H1 (cell line): ENCODE measurements at regions not wholly inside any gene's neighbourhood (a gene's known extent, or its start where the extent isn't known, plus 50 kb on each side); places are given as distances from the start of the nearest gene placed in this dataset.

Experiments used
- CTCF ChIA-PET: fragments of 300-600 bp; sonication (Branson Sonifier 250); formaldehyde crosslinking; loops from one replicate; lab custom pipeline; 2021; ENCODE audit not compliant: partially characterized antibody; lab: Charles Lee
- POLR2A ChIA-PET: fragments of 300-600 bp; sonication (Branson Sonifier 250); formaldehyde crosslinking; loops from one replicate; lab custom pipeline; 2021; ENCODE audit warnings: inconsistent platforms; ENCODE audit not compliant: partially characterized antibody; lab: Charles Lee
- DNase-seq, 2 experiments: peaks; one replicate each; pipeline versions ENCODE4 v3.0.0 to v3.0.0-alpha.2; 2010 to 2022; ENCODE audit warnings: low spot score in 2 of 2, low read depth in 1 of 2, mixed read lengths in 1 of 2
- FAIRE-seq: peaks from 2 replicates; lab custom pipeline; 2011; peaks lifted over from hg19 to GRCh38; lab: Jason Lieb, UNC
- H2AFZ ChIP-seq: 2 replicates; pipeline ENCODE4 v1.8.1; 2012; ENCODE audit warnings: low read length, inconsistent platforms
- H2AK5ac ChIP-seq: 2 replicates; pipeline ENCODE4 v1.6.1; 2013; ENCODE audit warnings: low read depth, low read length
- H2BK120ac ChIP-seq: replicated peaks from 2 replicates; pipeline ENCODE3; 2013; ENCODE audit warnings: low read depth, low read length, inconsistent platforms
- H2BK12ac ChIP-seq: 2 replicates; pipeline ENCODE4 v1.6.1; 2013; ENCODE audit warnings: low read depth, low read length
- H2BK15ac ChIP-seq: 2 replicates; pipeline ENCODE4 v1.6.1; 2013; ENCODE audit warnings: low read length
- H2BK20ac ChIP-seq: 2 replicates; pipeline ENCODE4 v1.6.1; 2013; ENCODE audit warnings: low read length
- H2BK5ac ChIP-seq: 2 replicates; pipeline ENCODE4 v1.6.1; 2013; ENCODE audit warnings: low read depth, low read length
- H3K14ac ChIP-seq: 2 replicates; pipeline ENCODE4 v1.6.1; 2013; ENCODE audit warnings: inconsistent platforms; ENCODE audit not compliant: insufficient read length
- H3K18ac ChIP-seq: 2 replicates; pipeline ENCODE4 v1.6.1; 2013; ENCODE audit warnings: low read length; ENCODE audit errors: extremely low read depth
- H3K23ac ChIP-seq: 2 replicates; pipeline ENCODE4 v1.6.1; 2013; ENCODE audit warnings: inconsistent platforms; ENCODE audit not compliant: insufficient read length
- H3K23me2 ChIP-seq: 2 replicates; pipeline ENCODE4 v1.6.1; 2013; ENCODE audit warnings: low read depth, low read length
- H3K27ac ChIP-seq: 2 replicates; pipeline ENCODE4 v1.6.1; 2011; ENCODE audit warnings: low read depth, low read length, inconsistent platforms
- H3K27me3 ChIP-seq, 4 experiments: replicated peaks in 1 of 4; 1 replicate in 1 of 4; 2 replicates in 3 of 4; pipeline versions ENCODE4 v1.6.1 to v1.8.1; 2011 to 2013; ENCODE audit warnings: low read length in 3 of 4, mild to moderate bottlenecking in 3 of 4, inconsistent platforms in 2 of 4, mixed read lengths in 2 of 4, moderate library complexity in 1 of 4; ENCODE audit not compliant: control insufficient read depth in 3 of 4, insufficient read depth in 3 of 4; ENCODE audit errors: extremely low read depth in 1 of 4
- H3K36me3 ChIP-seq, 4 experiments: 2 replicates each; pipeline versions ENCODE4 v1.6.1 to v1.8.1; 2011 to 2013; ENCODE audit warnings: mild to moderate bottlenecking in 4 of 4, low read length in 3 of 4, moderate library complexity in 2 of 4, control low read depth in 1 of 4, inconsistent platforms in 1 of 4; ENCODE audit not compliant: insufficient read depth in 4 of 4, control insufficient read depth in 2 of 4
- H3K4ac ChIP-seq: replicated peaks from 2 replicates; pipeline ENCODE3; 2013; ENCODE audit warnings: low read length, low read depth, mixed read lengths, inconsistent platforms; ENCODE audit not compliant: insufficient read length
- H3K4me1 ChIP-seq, 4 experiments: replicated peaks in 1 of 4; 1 replicate in 1 of 4; 2 replicates in 3 of 4; pipeline versions ENCODE4 v1.6.1 to v1.8.1; 2011 to 2013; ENCODE audit warnings: low read length in 3 of 4, inconsistent platforms in 2 of 4, mixed read lengths in 1 of 4; ENCODE audit not compliant: insufficient read depth in 4 of 4, control insufficient read depth in 3 of 4
- H3K4me2 ChIP-seq, 2 experiments: 2 replicates each; pipeline versions ENCODE4 v1.6.1 to v1.8.1; 2011 to 2013; ENCODE audit warnings: low read depth in 2 of 2, low read length in 2 of 2, control low read depth in 1 of 2, inconsistent platforms in 1 of 2, mild to moderate bottlenecking in 1 of 2; ENCODE audit not compliant: insufficient read depth in 1 of 2
- H3K4me3 ChIP-seq, 4 experiments: fragments of 200-600, 300-600 bp in 1 of 4; sonication (generic), shearing (Covaris generic), sonication (Bioruptor Twin) in 1 of 4; 2 replicates each; pipeline versions ENCODE4 v1.5.1 to v1.8.1; 2011 to 2016; ENCODE audit warnings: low read length in 4 of 4, low read depth in 3 of 4, control low read depth in 2 of 4, inconsistent platforms in 2 of 4, mild to moderate bottlenecking in 2 of 4, mixed read lengths in 1 of 4, moderate library complexity in 1 of 4; ENCODE audit not compliant: insufficient read depth in 2 of 4; ENCODE audit errors: extremely low read depth in 1 of 4
- H3K56ac ChIP-seq: replicated peaks from 2 replicates; pipeline ENCODE3; 2013; ENCODE audit warnings: low read depth, mild to moderate bottlenecking, mixed read lengths, low read length, inconsistent platforms; ENCODE audit not compliant: insufficient read length
- H3K79me1 ChIP-seq: 2 replicates; pipeline ENCODE4 v1.6.1; 2013; ENCODE audit warnings: low read depth, low read length, control low read depth
- H3K79me2 ChIP-seq, 2 experiments: 2 replicates each; pipeline versions ENCODE4 v1.6.1 to v1.8.1; 2012 to 2013; ENCODE audit warnings: low read length in 2 of 2, mild to moderate bottlenecking in 2 of 2, inconsistent platforms in 1 of 2; ENCODE audit not compliant: insufficient read depth in 2 of 2, control insufficient read depth in 1 of 2
- H3K9ac ChIP-seq, 4 experiments: replicated peaks in 1 of 4; 1 replicate in 1 of 4; 2 replicates in 3 of 4; pipeline versions ENCODE4 v1.6.1 to v1.8.1; 2011 to 2013; ENCODE audit warnings: low read depth in 3 of 4, low read length in 3 of 4, control low read depth in 2 of 4, mild to moderate bottlenecking in 2 of 4, moderate library complexity in 2 of 4, inconsistent platforms in 1 of 4; ENCODE audit errors: extremely low read depth in 1 of 4
- H3K9me3 ChIP-seq, 2 experiments: 2 replicates each; pipeline versions ENCODE4 v1.6.1 to v1.8.1; 2012 to 2013; ENCODE audit warnings: mild to moderate bottlenecking in 2 of 2, moderate library complexity in 2 of 2, control low read depth in 1 of 2, inconsistent platforms in 1 of 2, low read depth in 1 of 2, low read length in 1 of 2, mixed read lengths in 1 of 2; ENCODE audit not compliant: insufficient read depth in 2 of 2
- H4K20me1 ChIP-seq, 2 experiments: replicated peaks in 1 of 2; 2 replicates each; pipeline versions ENCODE3 to v1.8.1; 2011 to 2013; ENCODE audit warnings: inconsistent platforms in 2 of 2, low read length in 2 of 2, mild to moderate bottlenecking in 1 of 2; ENCODE audit not compliant: insufficient read depth in 2 of 2, control insufficient read depth in 1 of 2
- H4K5ac ChIP-seq: 2 replicates; pipeline ENCODE4 v1.6.1; 2013; ENCODE audit warnings: low read length, low read depth, mixed read lengths, inconsistent platforms; ENCODE audit not compliant: insufficient read length
- H4K8ac ChIP-seq: 2 replicates; pipeline ENCODE4 v1.8.0; 2013; ENCODE audit warnings: mild to moderate bottlenecking, moderate library complexity, low read length, inconsistent platforms; ENCODE audit not compliant: insufficient read depth; ENCODE audit errors: extremely low read depth
- H4K91ac ChIP-seq: replicated peaks from 2 replicates; pipeline ENCODE3; 2013; ENCODE audit warnings: low read length, mixed read lengths, inconsistent platforms; ENCODE audit not compliant: insufficient read length
- BCL11A ChIP-seq, 2 experiments: IDR thresholded peaks; one replicate each; pipeline ENCODE4 v1.6.1; 2011; ENCODE audit warnings: low read depth in 2 of 2, low read length in 2 of 2, mild to moderate bottlenecking in 2 of 2
- FOSL1 ChIP-seq: IDR thresholded peaks from 2 replicates; pipeline ENCODE4 v1.6.1; 2011; ENCODE audit warnings: mild to moderate bottlenecking, low read depth, low read length, moderate library complexity; ENCODE audit not compliant: insufficient read depth
- GTF2F1 ChIP-seq: IDR thresholded peaks from 2 replicates; pipeline ENCODE4 v1.6.1; 2012; ENCODE audit warnings: low read depth, low read length, improper control_type of control experiment, borderline replicate concordance
- WGBS, 2 experiments: shearing (Covaris generic) in 1 of 2; methylation state at CpG; one replicate each; pipeline versions ENCODE4 v1.1.6 to v1.1.7; 2013 to 2015; ENCODE audit warnings: low lambda C conversion rate in 2 of 2, mixed read lengths in 2 of 2, inconsistent platforms in 1 of 2, low coverage in 1 of 2, missing lambda C conversion rate in 1 of 2; ENCODE audit not compliant: insufficient replicate concordance in 2 of 2, insufficient coverage in 1 of 2, insufficient read length in 1 of 2; ENCODE audit errors: extremely low coverage in 1 of 2, missing lambda C conversion rate in 1 of 2; 5-methylcytosine and 5-hydroxymethylcytosine counted together

- H2BK20ac ChIP-seq: no peak overlapping the region
- H3K27ac ChIP-seq: no peak overlapping the region
- peaks cover 0 to 1% (median 0%) of the 10 kb centered on the region in 4 experiments; a peak in 1 of 7 replicates for H3K27me3 ChIP-seq
- H2AFZ ChIP-seq: no peak overlapping the region
- H4K5ac ChIP-seq: no peak overlapping the region
- H3K4me3 ChIP-seq: no peak overlapping the region
- FAIRE-seq (no peak), DNase-seq (no peak)
- H4K20me1 ChIP-seq: peaks cover 0 to 3% of the 10 kb centered on the region in 2 experiments
- POLR2A ChIA-PET: no interaction called here
- H3K14ac ChIP-seq: no peak overlapping the region
- H3K4me2 ChIP-seq: no peak overlapping the region
- no peak overlapping the region for H3K23ac ChIP-seq
- peaks cover 3% of the 10 kb centered on the region; the same call in 1 of the 2 replicates for H3K23me2 ChIP-seq
- H2BK5ac ChIP-seq: no peak overlapping the region
- WGBS, 2 experiments: 100% methylated on average over 1 of the region's 1 CpG; no CpG with 5 or more reads in 1 of the 2 experiments
- no peaks in the 10 kb centered on the region for H3K36me3 ChIP-seq
- no peak overlapping the region for H3K18ac ChIP-seq
- H3K4ac ChIP-seq: no peak overlapping the region
- CTCF ChIA-PET: no interaction called here
- H2AK5ac ChIP-seq: no peak overlapping the region
- no peaks in the 10 kb centered on the region for H3K79me2 ChIP-seq
- H3K56ac ChIP-seq: no peak overlapping the region
- H2BK120ac ChIP-seq: no peak overlapping the region
- H3K4me1 ChIP-seq: peaks cover 0 to 1% (median 0%) of the 10 kb centered on the region in 4 experiments; a peak in 1 of 7 replicates
- no peaks in the 10 kb centered on the region for H3K9me3 ChIP-seq
- H4K91ac ChIP-seq: no peak overlapping the region
- no peak overlapping the region for H3K9ac ChIP-seq
- no peak overlapping the region for H2BK12ac ChIP-seq
- no peak overlapping the region for H2BK15ac ChIP-seq
- no peaks in the 10 kb centered on the region for H3K79me1 ChIP-seq
- H4K8ac ChIP-seq: no peak overlapping the region
- TF ChIP-seq GTF2F1 (no peak), FOSL1 (no peak), BCL11A (IDR thresholded peaks at IDR 0.05; ENCODE audit: low read depth in 2 of 2, low read length in 2 of 2) (no peak)
Measured at GRCh38 chr1:14494911-14495310, 103.6 kb upstream of the KAZN start.
